AG04450 (cell line): ENCODE measurements at regions not wholly inside any gene's neighbourhood (a gene's known extent, or its start where the extent isn't known, plus 50 kb on each side); places are given as distances from the start of the nearest gene placed in this dataset.

Source experiments
- CTCF ChIA-PET: fragments of 300-600, 350-600 bp; formaldehyde crosslinking; extraction: SDS; loops from one replicate; lab custom pipeline; 2022; ENCODE audit warnings: antibody characterized with exemption, inconsistent platforms; lab: Charles Lee
- POLR2A ChIA-PET: fragments of 350-600 bp; formaldehyde crosslinking; extraction: SDS; loops from one replicate; lab custom pipeline; 2021; ENCODE audit warnings: antibody characterized with exemption, inconsistent platforms; lab: Yijun Ruan, JAX
- DNase-seq: peaks from one replicate; pipeline ENCODE4 v3.0.0-alpha.2; 2011; ENCODE audit warnings: low read depth, low spot score
- H3K27ac ChIP-seq: one replicate; pipeline ENCODE4 v1.5.1; 2012; ENCODE audit warnings: low read depth, low read length, control low read depth
- H3K27me3 ChIP-seq: one replicate; pipeline ENCODE4 v1.6.0; 2012; ENCODE audit warnings: low read length; ENCODE audit not compliant: control insufficient read depth, insufficient read depth
- H3K4me3 ChIP-seq: 2 replicates; pipeline ENCODE4 v1.5.1; 2011; ENCODE audit warnings: mild to moderate bottlenecking, low read depth, low read length, control low read depth
- H3K9me3 ChIP-seq: 2 replicates; pipeline ENCODE4 v1.5.1; 2012; ENCODE audit warnings: low read length; ENCODE audit not compliant: control insufficient read depth, insufficient read depth
- TF ChIP-seq, protein P1 (sequence below): IDR thresholded peaks from 2 replicates; pipeline ENCODE4 v1.5.1; 2011; ENCODE audit warnings: low read depth, low read length, control low read depth, inconsistent platforms

DNA sequence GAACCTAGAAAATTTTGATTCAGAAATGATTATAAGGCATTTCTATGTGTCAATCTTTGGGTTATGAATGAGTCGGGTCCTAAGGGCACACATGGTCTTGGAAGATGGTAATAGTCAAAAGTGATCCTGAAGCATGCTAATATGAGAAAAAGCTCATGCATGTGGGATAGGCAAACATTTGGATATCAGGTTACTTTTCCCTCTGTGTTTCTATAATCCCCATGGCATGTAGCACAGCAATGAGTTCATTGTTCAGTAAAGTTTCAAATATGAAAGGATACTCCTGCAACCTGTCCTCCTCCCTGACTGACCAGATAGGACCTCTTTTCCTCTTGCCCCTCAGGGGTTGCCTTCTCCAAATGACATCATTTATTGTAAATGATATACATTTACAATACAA is 249.9 kb upstream of the MON1B start:
- Histone ChIP-seq H3K9me3 (no peaks in the 10 kb centered on the region), H3K27ac (no peak overlapping the region), H3K27me3 (no peaks in the 10 kb centered on the region), H3K4me3 (no peak overlapping the region)
- TF ChIP-seq, protein P1, sequence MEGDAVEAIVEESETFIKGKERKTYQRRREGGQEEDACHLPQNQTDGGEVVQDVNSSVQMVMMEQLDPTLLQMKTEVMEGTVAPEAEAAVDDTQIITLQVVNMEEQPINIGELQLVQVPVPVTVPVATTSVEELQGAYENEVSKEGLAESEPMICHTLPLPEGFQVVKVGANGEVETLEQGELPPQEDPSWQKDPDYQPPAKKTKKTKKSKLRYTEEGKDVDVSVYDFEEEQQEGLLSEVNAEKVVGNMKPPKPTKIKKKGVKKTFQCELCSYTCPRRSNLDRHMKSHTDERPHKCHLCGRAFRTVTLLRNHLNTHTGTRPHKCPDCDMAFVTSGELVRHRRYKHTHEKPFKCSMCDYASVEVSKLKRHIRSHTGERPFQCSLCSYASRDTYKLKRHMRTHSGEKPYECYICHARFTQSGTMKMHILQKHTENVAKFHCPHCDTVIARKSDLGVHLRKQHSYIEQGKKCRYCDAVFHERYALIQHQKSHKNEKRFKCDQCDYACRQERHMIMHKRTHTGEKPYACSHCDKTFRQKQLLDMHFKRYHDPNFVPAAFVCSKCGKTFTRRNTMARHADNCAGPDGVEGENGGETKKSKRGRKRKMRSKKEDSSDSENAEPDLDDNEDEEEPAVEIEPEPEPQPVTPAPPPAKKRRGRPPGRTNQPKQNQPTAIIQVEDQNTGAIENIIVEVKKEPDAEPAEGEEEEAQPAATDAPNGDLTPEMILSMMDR, result no peak
- ChIA-PET CTCF (no interaction called here), POLR2A (no interaction called here)
- peak; percentile 10 for DNase-seq

DNA sequence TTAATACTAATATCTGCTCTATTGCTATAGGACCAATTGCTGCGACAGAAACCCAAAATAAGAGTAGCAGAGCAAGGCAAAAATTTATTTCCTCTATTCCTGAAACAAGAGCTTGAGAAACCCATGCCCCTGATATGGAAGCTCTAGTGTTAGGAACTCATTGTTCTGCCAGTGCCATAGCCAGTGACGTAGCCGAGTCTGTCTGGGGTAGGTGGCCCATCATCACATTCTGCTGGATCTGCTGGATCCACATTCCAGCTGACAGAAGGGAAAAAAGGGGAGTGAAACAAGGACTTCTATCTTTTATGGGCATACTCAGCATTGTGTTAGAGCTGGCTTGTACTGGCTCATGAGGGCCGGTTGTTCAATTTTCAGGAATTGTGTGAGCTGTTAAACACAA is 248.9 kb upstream of the MON1B start:
- Histone ChIP-seq H3K27ac (no peak overlapping the region), H3K9me3 (no peaks in the 10 kb centered on the region), H3K27me3 (no peaks in the 10 kb centered on the region), H3K4me3 (no peak overlapping the region)
- ChIA-PET POLR2A (no interaction called here), CTCF (no interaction called here)
- no peak for DNase-seq
- TF ChIP-seq, protein P1, result no peak

DNA sequence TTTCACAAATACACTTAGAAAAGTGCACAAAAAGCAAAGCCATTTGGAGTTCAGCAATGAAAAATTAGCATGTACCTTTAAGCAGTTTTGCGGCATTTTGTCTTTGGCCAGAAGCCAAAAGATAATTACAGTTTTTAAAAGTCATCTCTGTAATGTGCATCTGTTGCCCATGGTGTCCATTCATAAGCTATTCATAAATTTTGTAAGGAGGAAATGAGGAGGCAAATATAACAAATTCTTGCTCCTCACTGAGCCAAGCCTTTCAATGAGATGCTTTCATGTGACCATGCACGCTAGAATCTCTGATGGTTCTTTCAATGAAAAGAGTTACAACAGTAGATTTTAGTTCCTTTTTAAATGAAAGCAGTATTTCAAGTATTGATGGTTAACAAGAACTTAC is 247.1 kb upstream of the MON1B start:
- POLR2A ChIA-PET, result no interaction called here
- CTCF ChIA-PET, result no interaction called here

DNA sequence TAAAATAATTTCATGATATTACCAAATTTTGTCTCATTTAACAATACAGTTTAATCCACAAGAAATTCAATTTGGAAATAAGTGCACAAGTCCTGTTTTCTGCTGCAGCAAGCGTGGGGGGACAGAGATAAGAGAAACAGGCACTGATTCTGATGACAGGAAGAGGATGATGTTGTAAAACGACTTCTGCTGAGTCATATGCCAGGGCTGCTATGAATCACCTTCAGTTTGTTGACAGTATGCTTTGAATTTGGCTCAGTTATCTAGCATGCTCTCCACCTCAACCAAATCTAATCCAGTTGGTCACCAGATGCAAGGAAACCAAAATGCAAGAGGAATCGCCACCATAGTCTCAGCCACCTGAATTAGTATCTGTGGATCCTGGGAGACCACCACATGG is 244.1 kb upstream of the MON1B start:
- Histone ChIP-seq H3K4me3 (no peak overlapping the region), H3K27ac (no peak overlapping the region), H3K9me3 (no peaks in the 10 kb centered on the region), H3K27me3 (no peaks in the 10 kb centered on the region)
- ChIA-PET CTCF (no interaction called here), POLR2A (no interaction called here)
- TF ChIP-seq, protein P1, result no peak
- peak; percentile 60 for DNase-seq

More for the DNA sequence above, 247.1 kb upstream of the MON1B start:
- Histone ChIP-seq H3K27ac (no peak overlapping the region), H3K4me3 (no peak overlapping the region), H3K27me3 (no peaks in the 10 kb centered on the region), H3K9me3 (no peaks in the 10 kb centered on the region)
- no peak for DNase-seq
- TF ChIP-seq, protein P1, result no peak

DNA sequence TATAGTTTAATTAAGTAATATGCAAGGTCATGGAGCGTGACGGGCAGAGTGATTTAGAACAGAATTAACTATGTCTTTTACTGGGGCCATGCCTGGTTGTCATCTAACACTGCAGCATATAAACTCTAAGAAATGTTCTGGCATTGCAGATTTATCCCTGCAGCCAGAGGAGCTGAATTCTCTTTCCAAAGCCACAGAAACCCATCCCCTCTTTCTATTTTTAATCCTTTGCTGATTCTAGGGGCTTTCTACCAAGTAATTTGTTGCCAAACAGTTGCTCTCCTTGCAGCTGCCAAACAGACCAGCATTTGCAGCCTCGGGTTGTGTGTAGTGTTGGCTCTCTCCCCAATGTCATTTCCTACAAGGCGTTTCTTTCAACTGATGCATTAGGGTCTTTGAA is 243.2 kb upstream of the MON1B start:
- no peak overlapping the region for H3K27ac ChIP-seq

More for the DNA sequence above, 243.2 kb upstream of the MON1B start:
- DNase-seq, result no peak
- TF ChIP-seq, protein P1, result no peak
- Histone ChIP-seq H3K27me3 (no peaks in the 10 kb centered on the region), H3K4me3 (no peak overlapping the region), H3K9me3 (no peaks in the 10 kb centered on the region)
- CTCF ChIA-PET, result interaction anchor here (0.6 kb wide), 1 partner anchor 30 kb away, joined by 6 read pairs; no protein-coding TSS in a partner anchor
- POLR2A ChIA-PET, result no interaction called here
